HG03060 (cell line): ENCODE measurements at regions not wholly inside any gene's neighbourhood (a gene's known extent, or its start where the extent isn't known, plus 50 kb on each side); places are given as distances from the start of the nearest gene placed in this dataset.
A peak's percentile ranks its signal among the peaks of the same experiment; 100 is the strongest.

Experiments used
- ATAC-seq: cut with Tn5 transposase; IDR thresholded peaks from one replicate; pipeline ENCODE4 v1.9.1; 2021; ENCODE audit warnings: low read depth, moderate number of reproducible peaks; ENCODE audit not compliant: unreplicated experiment

DNA sequence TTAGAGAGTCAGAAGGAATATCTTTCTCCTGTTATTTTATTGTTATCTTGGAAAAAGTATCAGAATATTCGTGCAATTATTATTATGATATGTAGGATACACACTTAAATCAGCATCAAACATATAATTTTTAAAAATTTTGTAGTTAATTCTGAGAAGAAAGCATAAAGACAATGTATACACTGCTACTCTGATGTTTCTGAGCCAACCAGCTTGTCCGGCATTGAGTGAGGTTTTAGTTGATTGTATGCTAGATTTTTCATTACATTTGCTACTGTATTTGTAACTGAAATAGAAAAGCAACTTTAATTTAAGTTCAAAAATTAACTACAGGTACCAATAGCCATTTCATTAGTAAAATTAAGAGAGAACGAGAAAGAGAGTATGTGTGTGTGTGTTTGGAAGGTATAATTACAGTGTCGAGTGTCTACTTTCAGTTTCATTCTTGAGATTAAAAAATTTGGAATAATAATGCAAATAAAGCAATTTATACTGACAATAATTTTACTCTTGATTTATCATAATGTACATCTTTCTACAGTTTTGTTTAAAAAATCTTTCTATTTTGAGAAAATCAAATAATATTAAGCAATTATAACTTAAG lies 160.4 kb upstream of the CDH12 start:
- no peak for ATAC-seq

DNA sequence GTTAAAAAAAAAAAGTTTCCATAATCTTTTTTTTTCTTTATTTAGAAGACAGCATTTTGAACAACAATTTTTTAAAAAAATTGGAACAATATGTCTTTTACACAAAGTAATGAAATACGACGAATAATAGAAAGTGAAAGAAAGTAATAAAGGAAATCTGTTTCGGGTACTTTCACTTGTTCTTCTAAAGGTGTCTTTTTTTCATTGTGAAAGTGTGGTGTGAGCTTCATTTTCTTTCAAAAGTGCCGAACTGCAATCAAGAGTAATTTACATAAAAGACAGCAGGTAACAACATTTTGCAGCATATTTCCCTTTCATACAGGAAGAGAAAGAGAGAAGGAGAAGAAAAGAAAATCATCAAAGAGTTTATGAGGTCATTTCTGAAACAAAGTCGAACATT lies 159.7 kb upstream of the CDH12 start:
- peak; percentile 71 for ATAC-seq

DNA sequence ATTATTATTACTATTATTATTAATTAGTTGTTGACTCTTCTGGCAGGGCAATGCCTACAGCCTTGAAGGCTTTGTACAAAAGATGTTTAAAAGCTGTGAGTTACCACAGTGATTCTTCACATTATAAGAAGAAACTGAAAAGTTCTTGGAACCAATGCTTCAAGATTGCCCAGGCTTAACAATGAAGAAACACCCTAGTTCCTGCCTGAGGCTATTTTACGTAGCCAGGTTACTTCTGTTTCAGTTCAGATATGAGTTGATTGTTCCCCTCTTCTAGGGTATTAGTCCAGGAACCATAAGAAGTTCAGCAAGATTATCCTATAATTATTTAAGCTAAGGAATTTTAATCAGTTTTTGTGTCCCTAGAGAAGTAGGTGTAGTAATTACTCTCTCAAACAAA lies 154.6 kb upstream of the CDH12 start:
- ATAC-seq: no peak

DNA sequence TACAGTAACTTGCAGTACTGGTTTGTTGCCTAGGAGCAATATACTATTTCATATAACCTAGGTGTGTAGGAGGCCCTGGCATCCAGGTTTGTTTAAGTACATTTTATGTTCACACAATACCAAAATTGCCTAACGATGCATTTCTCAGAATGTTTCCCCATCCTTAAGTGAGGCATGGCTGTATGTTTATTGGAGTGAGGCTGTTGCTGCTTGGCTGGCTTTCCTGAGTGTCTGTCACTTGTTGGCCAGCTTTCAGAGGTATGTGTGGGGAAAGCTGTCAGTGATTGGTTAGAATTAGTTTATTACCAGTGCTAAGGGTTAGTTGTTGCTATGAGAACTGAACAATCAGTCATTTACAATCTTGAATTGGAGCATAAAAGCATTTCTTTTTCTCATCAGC lies 154.1 kb upstream of the CDH12 start:
- ATAC-seq: no peak

DNA sequence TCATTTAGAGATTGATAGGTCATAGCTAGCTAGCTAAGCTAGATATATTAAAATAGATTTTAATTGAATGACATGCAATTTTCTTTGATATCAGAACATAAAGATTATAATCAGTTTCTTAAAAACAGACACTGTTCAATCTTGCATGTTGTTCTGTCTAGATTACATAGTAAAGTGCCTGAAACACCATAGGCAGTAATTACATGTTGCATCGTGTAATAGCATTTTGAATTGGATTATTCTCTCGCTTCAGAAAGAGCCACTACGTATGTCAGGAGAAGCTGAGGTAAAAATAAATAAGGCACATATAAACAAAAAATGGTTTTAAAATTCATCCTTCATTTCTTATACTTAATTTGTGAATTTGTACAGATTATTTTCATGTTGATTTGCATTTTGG lies 148.0 kb upstream of the CDH12 start:
- ATAC-seq: no peak

DNA sequence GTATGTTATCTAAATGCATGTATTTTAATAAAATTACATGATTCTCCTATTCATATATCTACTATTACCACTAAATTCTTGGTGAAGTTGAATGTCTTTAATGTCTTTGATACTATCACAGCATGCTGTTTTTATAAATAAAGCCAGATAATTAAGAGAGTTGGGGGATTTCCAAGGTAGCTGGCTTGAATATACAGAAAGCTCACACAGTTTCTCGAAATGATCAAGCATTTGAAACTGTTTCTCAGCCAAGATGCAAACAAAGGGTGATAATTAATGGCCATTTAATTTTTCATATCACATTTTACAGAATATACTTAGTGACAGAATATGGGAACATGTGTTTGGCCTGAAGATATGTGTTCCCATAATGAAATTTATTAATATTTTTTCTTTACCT lies 145.6 kb upstream of the CDH12 start:
- no peak for ATAC-seq

DNA sequence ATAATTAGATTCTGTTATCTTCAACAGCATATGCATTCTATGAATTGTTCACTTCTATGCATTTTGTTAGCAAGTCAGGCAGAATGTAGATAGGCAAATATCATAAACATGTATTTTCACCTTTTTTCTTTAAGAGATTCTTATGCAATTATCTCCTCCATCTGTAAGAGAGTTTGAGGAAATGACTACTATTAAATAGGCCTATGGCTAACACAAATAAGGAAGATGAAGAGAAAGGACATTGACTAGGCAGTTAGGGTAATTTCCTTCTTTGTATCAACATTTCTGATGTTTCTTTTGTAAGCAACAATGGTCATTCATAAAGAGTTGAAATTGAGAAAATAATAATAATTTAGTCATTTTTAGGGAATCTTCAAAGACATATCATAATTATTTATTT lies 145.2 kb upstream of the CDH12 start:
- no peak for ATAC-seq

DNA sequence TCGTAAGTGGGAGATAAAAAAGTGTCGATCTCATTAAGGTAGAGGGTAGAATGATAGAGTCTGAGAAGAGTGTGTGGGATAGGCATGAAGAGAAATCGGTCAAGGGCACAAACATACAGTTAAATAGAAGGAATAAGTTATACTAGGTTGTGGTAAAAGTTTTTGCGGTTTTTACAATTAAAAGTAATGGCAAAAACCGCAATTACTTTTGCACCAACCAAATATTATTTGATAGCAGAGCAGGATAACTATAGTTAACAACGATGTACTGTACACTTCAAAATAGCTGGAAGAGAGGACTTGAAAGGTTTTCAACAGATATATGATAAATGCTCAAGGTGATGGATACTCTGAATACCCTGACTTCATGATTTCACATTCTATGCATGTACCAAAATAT lies 135.8 kb upstream of the CDH12 start:
- no peak for ATAC-seq

DNA sequence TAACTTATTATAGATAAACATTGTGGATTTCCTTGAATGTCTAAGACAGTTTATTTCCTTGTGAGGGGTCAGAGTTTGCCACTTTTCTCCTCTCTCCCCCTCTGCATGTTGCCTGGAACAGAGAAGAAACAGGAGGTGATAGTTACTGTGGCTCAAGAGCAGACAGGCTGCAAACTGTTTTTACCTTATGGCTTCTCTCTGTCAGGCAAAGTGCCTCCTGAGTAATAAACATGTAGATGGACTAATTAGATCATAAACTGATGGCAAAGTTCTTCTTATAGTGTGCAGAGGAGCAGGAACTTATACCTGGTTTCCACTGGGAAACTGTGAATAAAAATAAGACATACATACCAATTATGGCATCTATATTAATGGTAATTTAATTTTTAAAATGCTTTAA lies 133.1 kb upstream of the CDH12 start:
- ATAC-seq: no peak

DNA sequence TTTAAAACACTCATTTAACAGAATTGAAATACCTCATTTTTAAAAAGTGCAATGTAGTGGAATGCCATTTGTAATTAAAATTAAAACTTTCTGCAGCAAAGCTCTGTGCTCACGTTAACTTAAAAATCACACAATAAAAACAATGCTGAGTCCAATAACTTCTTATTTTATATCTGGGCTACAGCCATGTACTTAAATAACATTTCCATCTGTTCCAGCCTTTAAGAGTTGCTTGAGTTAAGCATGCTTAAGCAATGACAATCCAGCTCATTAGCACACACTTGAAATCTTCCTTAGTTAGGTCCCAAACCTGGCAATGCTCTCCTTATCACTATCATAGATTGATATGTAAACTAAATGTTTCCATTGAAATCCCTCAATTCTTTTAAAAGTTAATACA lies 132.3 kb upstream of the CDH12 start:
- no peak for ATAC-seq

DNA sequence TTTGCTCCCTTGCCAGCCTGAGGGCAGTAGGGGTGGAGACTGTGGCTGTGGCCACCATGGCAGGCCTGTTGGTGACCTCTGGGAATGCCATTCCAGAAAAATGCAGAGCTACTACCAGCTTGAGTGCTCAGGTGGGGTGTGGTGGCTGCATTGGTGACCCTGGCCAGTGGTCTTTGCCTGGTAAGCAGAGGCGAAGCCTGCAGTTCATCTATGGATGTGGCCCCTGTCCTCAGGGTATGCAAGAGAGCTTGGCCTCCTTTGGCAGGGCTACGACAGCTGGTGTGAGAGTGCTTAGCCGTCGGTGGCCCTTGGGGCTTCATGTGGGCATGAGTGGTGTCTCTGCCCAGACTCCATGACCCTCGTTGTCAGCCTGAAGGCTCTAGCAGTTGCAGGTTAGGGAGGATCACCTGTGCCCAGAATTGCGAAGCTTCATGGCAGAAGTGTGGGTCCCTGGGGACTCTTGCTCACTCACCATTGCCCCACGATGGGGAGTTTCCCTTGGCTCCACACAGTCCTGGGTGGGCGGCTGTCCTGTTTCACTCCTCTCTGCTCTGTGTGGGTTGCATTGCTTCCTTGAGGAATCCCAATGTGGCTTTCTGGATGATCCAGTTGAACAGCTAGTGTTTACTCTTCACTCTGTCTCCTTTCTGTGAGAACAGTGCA lies 117.9 kb upstream of the CDH12 start:
- ATAC-seq: no peak

DNA sequence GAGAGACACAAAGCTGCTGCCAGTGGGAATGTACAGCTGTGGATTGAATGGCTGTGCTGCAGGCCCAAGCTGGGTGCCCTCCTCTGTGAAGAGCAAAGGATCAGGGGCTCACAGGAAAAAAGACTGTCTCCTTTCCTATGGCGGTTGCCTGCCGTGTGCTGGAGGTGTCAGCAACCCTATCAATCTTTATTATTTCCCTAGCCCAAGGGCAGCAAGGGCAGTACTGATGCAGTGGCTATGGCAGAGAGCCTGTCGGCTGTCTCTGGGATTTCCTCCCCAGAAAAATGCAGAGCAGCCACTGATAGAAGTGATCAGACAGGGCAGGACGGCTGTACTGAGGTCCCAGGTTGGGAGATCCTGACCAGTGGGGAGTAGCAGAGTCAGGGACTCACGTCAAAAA lies 117.3 kb upstream of the CDH12 start:
- ATAC-seq: no peak

DNA sequence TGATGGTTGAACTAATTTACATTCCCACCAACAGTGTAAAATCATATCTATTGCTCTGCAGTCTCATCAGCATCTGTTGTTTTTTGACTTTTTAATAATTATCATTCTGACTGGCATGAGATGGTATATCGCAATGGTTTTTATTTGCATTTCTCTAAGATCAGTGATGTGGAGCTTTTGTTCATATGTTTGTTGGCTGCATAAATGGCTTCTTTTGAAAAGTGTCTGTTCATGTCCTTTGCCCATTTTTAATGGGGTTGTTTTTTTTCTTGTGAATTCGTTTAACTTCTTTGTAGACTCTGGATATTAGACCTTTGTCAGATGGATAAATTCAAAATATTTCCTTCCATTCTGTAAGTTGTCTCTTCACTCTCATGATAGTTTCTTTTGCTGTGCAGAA lies 115.2 kb upstream of the CDH12 start:
- no peak for ATAC-seq

DNA sequence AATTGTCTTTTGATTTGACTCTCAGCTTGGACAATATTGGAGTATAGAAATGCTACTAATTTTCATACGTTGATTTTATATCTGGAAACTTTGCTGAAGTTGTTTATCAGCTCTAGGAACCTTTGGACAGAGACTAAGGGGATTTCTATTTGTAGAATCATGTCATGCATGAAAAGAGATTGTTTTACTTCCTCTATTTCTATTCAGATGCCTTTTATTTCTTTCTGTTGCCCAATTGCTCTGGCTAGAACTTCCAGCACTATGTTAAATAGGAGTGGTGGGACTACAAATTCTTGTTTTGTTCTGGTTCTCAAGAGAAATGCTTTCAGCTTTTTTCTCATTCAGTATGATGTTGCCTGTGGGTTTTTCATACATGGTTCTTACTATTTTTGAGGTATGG lies 112.8 kb upstream of the CDH12 start:
- no peak for ATAC-seq

DNA sequence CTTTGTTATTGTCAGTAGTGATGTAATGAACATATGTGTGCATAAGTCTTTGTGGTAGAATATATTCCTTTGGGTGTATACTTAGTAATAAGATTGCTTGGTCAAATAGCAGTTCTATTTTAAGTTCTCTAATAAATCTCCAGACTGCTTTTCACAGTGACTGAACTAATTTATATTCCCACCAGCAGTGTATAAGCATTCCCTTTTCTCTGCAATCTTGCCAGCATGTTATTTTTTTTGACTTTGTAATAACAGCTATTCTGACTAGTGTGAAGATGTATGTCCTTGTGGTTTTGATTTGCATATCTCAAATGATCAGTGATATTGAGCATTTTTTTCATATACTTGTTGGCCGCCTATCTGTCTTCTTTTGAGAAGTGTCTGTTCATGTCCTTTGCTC lies 111.5 kb upstream of the CDH12 start:
- no peak for ATAC-seq

DNA sequence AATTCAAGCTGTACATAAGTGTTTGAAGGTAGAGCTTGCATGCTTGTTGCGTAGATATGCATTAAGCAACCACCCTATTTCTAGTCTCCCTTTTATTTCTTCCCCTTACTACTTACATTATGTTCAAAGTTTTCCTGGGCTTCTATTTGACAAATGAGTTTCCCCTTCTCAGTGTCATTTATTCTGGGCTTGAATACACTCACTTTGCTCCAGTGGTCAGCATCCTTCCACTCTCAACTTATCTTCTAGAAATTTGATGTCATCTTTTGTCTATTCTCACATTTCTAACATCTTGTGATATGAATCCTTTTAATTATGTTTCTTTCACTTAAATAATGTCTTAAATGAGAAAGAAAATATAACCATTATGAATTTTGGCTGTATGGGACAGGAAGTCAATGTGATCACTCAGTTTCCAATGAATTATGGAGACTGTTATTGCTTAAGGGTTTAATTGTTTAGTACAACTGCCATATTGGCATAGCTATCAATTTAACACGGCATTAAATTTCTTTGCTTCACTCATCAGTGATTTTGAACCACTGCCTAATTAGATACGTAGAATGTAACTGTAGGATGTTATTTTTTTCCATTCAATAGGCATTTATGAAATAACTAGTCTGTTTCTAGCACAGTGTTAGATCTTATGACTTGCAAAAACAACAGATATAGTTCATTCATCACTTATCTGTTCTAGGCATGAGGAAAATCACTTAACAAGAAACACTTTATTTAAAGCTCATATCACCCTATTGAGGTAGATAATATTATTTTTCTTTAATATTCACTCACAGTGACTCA lies 105.5 kb upstream of the CDH12 start:
- no peak for ATAC-seq

DNA sequence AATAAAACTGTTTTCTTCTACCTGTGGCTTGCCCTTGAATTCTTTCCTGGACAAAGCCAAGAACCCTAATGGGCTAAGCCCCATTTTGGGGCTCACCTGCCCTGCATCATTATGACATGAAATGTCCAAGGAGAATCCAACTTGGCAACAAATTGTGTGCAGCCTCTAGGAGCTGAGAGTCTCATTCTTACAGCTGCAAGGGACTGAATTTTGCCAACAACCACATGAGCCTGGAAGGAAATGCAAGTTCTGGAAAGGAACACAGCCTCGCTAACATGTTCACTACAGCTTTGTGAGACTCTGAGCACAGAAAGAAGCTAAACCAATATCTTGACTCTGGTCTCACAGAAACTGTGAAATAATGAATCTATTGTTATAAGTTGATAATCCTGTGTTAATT lies 94.8 kb upstream of the CDH12 start:
- no peak for ATAC-seq

DNA sequence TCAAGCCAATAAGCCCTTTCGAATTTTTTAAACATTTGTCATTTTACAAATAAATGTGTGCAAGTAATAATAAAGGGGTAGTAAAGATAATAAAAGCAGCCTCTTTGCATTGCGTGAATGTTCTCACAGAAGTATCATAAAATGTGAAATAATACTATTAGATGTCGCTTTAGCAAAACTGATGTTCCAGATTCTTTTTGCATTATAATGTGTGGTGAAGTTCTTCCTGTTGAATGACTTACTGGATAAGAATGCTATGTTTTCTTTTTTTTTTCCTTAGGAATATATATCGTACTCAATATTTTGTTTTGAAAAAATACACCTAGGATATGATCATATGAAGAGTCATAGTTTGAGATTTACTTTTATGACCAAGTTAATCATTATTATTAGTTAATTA lies 85.2 kb upstream of the CDH12 start:
- ATAC-seq: no peak

DNA sequence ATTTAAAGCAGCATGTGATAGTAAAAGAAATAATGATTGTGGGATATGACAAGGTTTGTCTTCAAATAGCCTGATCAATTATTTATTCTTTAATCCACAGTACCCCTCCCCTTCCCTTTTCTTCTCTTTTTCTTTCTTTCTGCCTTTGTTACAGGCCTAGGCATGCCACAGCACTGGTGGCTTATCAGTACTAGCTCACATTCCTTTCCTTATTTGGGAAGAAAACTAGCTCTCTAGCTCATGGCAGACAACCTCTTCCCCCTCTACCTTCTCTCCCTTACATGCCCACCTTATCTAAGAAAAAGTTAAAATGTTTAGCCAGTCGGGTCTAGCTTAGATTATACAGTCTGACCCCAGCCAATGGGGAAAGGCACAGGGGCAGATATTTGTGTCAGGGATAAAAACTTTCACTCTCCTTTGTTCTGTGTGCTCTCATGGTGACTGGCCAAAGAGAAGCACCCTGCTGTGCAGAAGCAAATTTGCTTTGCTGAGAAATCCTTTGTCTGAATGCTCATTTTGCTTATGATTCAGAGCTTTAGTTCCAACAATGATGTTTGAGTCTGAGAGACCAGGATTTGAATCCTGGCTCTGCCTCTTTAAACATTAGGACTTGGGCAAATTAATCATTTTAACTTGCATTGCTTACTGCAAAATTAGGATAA lies 75.8 kb upstream of the CDH12 start:
- ATAC-seq: no peak

DNA sequence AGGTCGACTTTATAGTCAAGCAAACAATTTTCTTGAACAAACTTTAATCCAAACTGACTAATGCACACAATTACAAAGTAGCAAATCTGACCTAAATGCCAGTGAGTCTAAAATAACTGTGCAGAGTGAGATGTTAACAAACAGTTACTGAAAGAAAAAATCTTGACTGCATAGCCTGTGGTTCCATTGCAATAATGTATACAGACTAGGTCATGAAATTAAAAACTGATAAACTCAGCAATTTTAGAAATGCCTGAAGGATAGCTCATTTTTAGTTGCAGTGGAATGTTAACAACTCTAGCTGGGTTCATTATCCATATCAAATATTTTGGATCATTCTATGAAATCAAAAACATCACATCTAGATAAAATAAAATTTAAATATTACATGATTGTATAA lies 73.4 kb upstream of the CDH12 start:
- no peak for ATAC-seq

DNA sequence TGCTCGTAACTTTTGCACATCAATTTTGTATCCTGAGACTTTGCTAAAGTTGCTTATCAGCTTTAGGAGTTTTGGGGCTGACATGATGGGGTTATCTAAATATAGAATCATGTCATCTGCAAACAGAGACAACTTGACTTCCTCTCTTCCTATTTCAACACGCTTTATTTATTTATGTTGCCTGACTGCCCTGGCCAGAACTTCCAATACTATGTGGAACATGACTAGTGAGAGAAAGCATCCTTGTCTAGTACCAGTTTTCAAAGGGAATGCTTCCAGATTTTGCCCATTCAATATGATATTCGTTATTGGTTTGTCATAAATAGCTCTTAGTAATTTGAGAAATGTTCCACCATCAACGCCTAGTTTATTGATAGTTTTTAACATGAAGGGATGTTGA lies 65.4 kb upstream of the CDH12 start:
- ATAC-seq: no peak

DNA sequence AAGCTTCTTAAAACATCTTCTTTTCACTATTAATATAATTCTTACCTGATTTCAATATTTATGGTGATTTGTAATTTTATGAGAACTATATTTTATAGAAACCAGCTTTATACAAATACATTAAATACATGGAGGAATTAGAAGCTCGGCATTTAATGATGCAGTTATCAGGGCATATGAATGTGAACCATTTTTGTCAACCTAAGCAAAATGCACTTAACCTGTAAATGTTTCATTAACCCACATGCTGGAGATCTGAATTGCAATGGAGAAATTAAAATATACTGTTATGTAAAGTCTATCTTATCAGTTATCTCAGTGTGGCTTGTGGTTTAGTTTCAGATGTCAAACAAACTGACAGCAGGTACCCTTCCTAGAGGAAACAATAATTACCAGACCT lies 63.2 kb upstream of the CDH12 start:
- ATAC-seq: no peak
